HCT116 (cell line): ENCODE measurements at regions not wholly inside any gene's neighbourhood (a gene's known extent, or its start where the extent isn't known, plus 50 kb on each side); places are given as distances from the start of the nearest gene placed in this dataset.

ENCODE experiments used
- ATAC-seq: fragments of 200-7000 bp; cut with Tn5 transposase; 2 replicates; pipeline ENCODE4 v1.9.1; 2020; ENCODE audit warnings: mild to moderate bottlenecking, moderate library complexity
- BruUV-seq: library from RNA; stranded (reverse); fragments of 400-500 nt; replicated peaks from 2 replicates; lab custom pipeline; 2021; lab: Mats Ljungman, UMichigan
- CTCF ChIA-PET: fragments of 300-600 bp; sonication (Branson Sonifier 250); formaldehyde crosslinking; loops from one replicate; lab custom pipeline; 2021; ENCODE audit warnings: antibody characterized with exemption; lab: Charles Lee
- POLR2A ChIA-PET: fragments of 300-600, 350-600 bp; sonication (Branson Sonifier 250); formaldehyde crosslinking; loops from one replicate; lab custom pipeline; 2021; ENCODE audit warnings: antibody characterized with exemption; lab: Charles Lee
- RAD21 ChIA-PET, 2 experiments: fragments of 300-600 bp; sonication (Branson Sonifier 250); formaldehyde crosslinking; loops; one replicate each; lab custom pipeline; 2023; ENCODE audit warnings: low total read pairs in 2 of 2; ENCODE audit not compliant: uncharacterized antibody in 2 of 2, unreplicated experiment in 2 of 2, low non-redundant PET in 1 of 2; lab: Charles Lee
- DNase-seq: peaks from one replicate; pipeline ENCODE4 v3.0.0-alpha.2; 2010; ENCODE audit warnings: low read depth, low spot score
- H2AFZ ChIP-seq: fragments of 200-600 bp; shearing (Covaris generic), sonication (generic); 2 replicates; pipeline ENCODE4 v1.6.1; 2017; ENCODE audit warnings: low read depth, mixed run types, mixed read lengths, antibody characterized with exemption, low read length; ENCODE audit not compliant: poor library complexity, severe bottlenecking
- H3K27ac ChIP-seq: 2 replicates; pipeline ENCODE4 v1.5.1; 2012; ENCODE audit warnings: low read depth, low read length
- H3K27me3 ChIP-seq: fragments of 200-600 bp; sonication (generic); 2 replicates; pipeline ENCODE4 v1.6.1; 2016; ENCODE audit warnings: mixed run types, low read length, mixed read lengths; ENCODE audit not compliant: insufficient read depth
- H3K36me3 ChIP-seq, 2 experiments: fragments of 200-500 bp in 1 of 2; fragments of 200-600 bp in 1 of 2; sonication (Bioruptor generic) in 1 of 2; sonication (generic) in 1 of 2; 2 replicates each; pipeline versions ENCODE4 v1.5.1 to v1.6.1; 2014 to 2016; ENCODE audit warnings: low read length in 2 of 2, inconsistent platforms in 1 of 2, mixed read lengths in 1 of 2, mixed run types in 1 of 2; ENCODE audit not compliant: insufficient read depth in 2 of 2, control insufficient read depth in 1 of 2
- H3K4me1 ChIP-seq, 2 experiments: fragments of 200-600 bp in 1 of 2; sonication (generic) in 1 of 2; 2 replicates each; pipeline versions ENCODE4 v1.5.1 to v1.6.1; 2012 to 2017; ENCODE audit warnings: low read length in 2 of 2, inconsistent platforms in 1 of 2, mild to moderate bottlenecking in 1 of 2, mixed read lengths in 1 of 2, mixed run types in 1 of 2, moderate library complexity in 1 of 2; ENCODE audit not compliant: insufficient read depth in 2 of 2, control insufficient read depth in 1 of 2
- H3K4me2 ChIP-seq: fragments of 200-600 bp; sonication (generic); 2 replicates; pipeline ENCODE4 v1.6.1; 2017; ENCODE audit warnings: mixed run types, low read length, mixed read lengths
- H3K4me3 ChIP-seq, 2 experiments: fragments of 200-600 bp in 1 of 2; sonication (generic) in 1 of 2; replicated peaks in 1 of 2; 2 replicates each; pipeline ENCODE4 v1.5.1; 2011 to 2016; ENCODE audit warnings: low read length in 2 of 2, control low read depth in 1 of 2, low read depth in 1 of 2, mild to moderate bottlenecking in 1 of 2, mixed read lengths in 1 of 2, mixed run types in 1 of 2
- H3K79me2 ChIP-seq: fragments of 200-600 bp; sonication (generic); 2 replicates; pipeline ENCODE4 v1.6.1; 2017; ENCODE audit warnings: mild to moderate bottlenecking, mixed run types, low read length, moderate library complexity, mixed read lengths; ENCODE audit not compliant: insufficient read depth
- H3K9ac ChIP-seq: fragments of 200-600 bp; sonication (generic); 2 replicates; pipeline ENCODE4 v1.6.1; 2016; ENCODE audit warnings: low read length, mixed read lengths
- H3K9me2 ChIP-seq: fragments of 200-600 bp; sonication (generic), shearing (Covaris generic); 2 replicates; pipeline ENCODE4 v1.6.1; 2017; ENCODE audit warnings: mixed run types, mild to moderate bottlenecking, moderate library complexity; ENCODE audit not compliant: insufficient read depth
- H3K9me3 ChIP-seq, 2 experiments: fragments of 200-500 bp in 1 of 2; fragments of 200-600 bp in 1 of 2; sonication (Bioruptor generic) in 1 of 2; sonication (generic) in 1 of 2; 2 replicates each; pipeline ENCODE4 v1.6.1; 2014 to 2017; ENCODE audit warnings: low read length in 2 of 2, mixed read lengths in 2 of 2, inconsistent platforms in 1 of 2, low read depth in 1 of 2, mild to moderate bottlenecking in 1 of 2, mixed run types in 1 of 2, moderate library complexity in 1 of 2; ENCODE audit not compliant: control insufficient read depth in 1 of 2, insufficient read depth in 1 of 2
- H4K20me1 ChIP-seq: fragments of 200-600 bp; sonication (generic), shearing (Covaris generic); 2 replicates; pipeline ENCODE4 v1.6.1; 2017; ENCODE audit warnings: mixed run types, mild to moderate bottlenecking, moderate library complexity; ENCODE audit not compliant: insufficient read depth
- EGR1 ChIP-seq: IDR thresholded peaks from 2 replicates; pipeline ENCODE4 v1.6.1; 2012; ENCODE audit warnings: low read depth
- ELF1 ChIP-seq: IDR thresholded peaks from 2 replicates; pipeline ENCODE4 v1.6.1; 2012; ENCODE audit warnings: low read depth, borderline replicate concordance
- JUND ChIP-seq: IDR thresholded peaks from 2 replicates; pipeline ENCODE4 v1.6.1; 2012
- POLR2A ChIP-seq: IDR thresholded peaks from 2 replicates; pipeline ENCODE4 v1.7.0; 2011; ENCODE audit warnings: borderline replicate concordance; ENCODE audit not compliant: insufficient read depth, insufficient read length; ENCODE audit errors: extremely low read depth
- POLR2AphosphoS5 ChIP-seq: IDR thresholded peaks from 2 replicates; pipeline ENCODE4 v1.6.1; 2011; ENCODE audit warnings: mild to moderate bottlenecking, low read depth, low read length, moderate library complexity
- SRF ChIP-seq: IDR thresholded peaks from 2 replicates; pipeline ENCODE4 v1.6.1; 2012; ENCODE audit warnings: low read depth
- TCF7L2 ChIP-seq: IDR thresholded peaks from 2 replicates; pipeline ENCODE4 v1.7.0; 2011; ENCODE audit warnings: borderline replicate concordance, inconsistent platforms; ENCODE audit not compliant: insufficient read depth, insufficient read length; ENCODE audit errors: extremely low read depth
- YY1 ChIP-seq: IDR thresholded peaks from 2 replicates; pipeline ENCODE4 v1.6.1; 2011; ENCODE audit warnings: low read length, low read depth, moderate library complexity, mild to moderate bottlenecking; ENCODE audit not compliant: insufficient replicate concordance; ENCODE audit errors: extremely low read depth
- ZFX ChIP-seq: fragments of 450-650 bp; IDR thresholded peaks from 2 replicates; pipeline ENCODE4 v1.6.1; 2017
- intact Hi-C: fragments of 100-400 bp; cut with micrococcal nuclease; formaldehyde crosslinking; loops from 2 replicates; pipeline ENCODE4 v1.10.0; 2022
- TF ChIP-seq, protein P1 (sequence below): IDR thresholded peaks from 2 replicates; pipeline ENCODE4 v1.6.1; 2012
- TF ChIP-seq, protein P2 (sequence below): IDR thresholded peaks from 2 replicates; pipeline ENCODE4 v1.6.1; 2011; ENCODE audit warnings: mild to moderate bottlenecking, low read length, moderate library complexity; ENCODE audit not compliant: insufficient replicate concordance; ENCODE audit errors: extremely low read depth
- TF ChIP-seq, protein P3 (sequence below), 3 experiments: fragments of 200-600 bp in 1 of 3; sonication (generic) in 1 of 3; IDR thresholded peaks in 2 of 3; conservative IDR thresholded peaks in 1 of 3; 2 replicates each; pipeline ENCODE4 v1.5.1; 2012 to 2017; ENCODE audit warnings: low read depth in 2 of 3, low read length in 2 of 3, antibody characterized with exemption in 1 of 3, borderline replicate concordance in 1 of 3, control low read depth in 1 of 3, mild to moderate bottlenecking in 1 of 3, mixed read lengths in 1 of 3, mixed run types in 1 of 3, moderate library complexity in 1 of 3; ENCODE audit not compliant: insufficient read depth in 1 of 3

DNA sequence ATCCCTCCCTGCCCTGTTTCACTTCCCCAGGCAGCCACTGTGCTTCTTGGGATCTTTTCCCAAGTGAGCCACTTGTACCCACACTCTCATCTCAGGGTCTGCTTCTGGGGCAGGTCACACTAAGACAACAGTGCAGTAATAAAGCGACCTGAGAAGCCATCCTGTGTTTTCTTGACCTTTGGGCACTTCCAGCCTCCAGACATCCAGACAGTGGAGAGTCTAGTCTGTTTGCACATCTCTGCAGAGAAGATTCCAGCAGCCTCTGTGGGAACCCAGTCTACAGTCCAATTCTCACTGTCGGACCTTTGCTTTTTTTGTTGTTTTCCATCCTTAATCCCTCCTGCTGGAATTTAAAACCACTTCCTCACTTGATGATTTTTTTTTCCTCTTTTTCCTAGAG, 50.3 kb upstream of the ATP6AP2 start:
- no peak for ATAC-seq
- ChIA-PET CTCF (no interaction called here), RAD21 (no interaction called here), POLR2A (no interaction called here)
- no peaks in the 10 kb centered on the region for H3K36me3 ChIP-seq
- H3K9ac ChIP-seq: no peak overlapping the region
- DNase-seq: no peak
- H3K4me1 ChIP-seq: no peaks in the 10 kb centered on the region
- no peaks in the 10 kb centered on the region for H4K20me1 ChIP-seq
- intact Hi-C loops: no loop called here
- no peaks in the 10 kb centered on the region for H3K9me2 ChIP-seq
- no TSS peak for BruUV-seq
- no peak overlapping the region for H3K4me3 ChIP-seq
- no peaks in the 10 kb centered on the region for H3K27me3 ChIP-seq
- no peak overlapping the region for H3K27ac ChIP-seq
- H3K4me2 ChIP-seq: no peak overlapping the region
- TF ChIP-seq YY1: no peak
- no peak for TF ChIP-seq POLR2A
- no peak for TF ChIP-seq ELF1
- TF ChIP-seq, protein P1, sequence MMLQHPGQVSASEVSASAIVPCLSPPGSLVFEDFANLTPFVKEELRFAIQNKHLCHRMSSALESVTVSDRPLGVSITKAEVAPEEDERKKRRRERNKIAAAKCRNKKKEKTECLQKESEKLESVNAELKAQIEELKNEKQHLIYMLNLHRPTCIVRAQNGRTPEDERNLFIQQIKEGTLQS: no peak
- no peaks in the 10 kb centered on the region for H3K79me2 ChIP-seq
- no peak overlapping the region for H2AFZ ChIP-seq
- H3K9me3 ChIP-seq: no peaks in the 10 kb centered on the region

DNA sequence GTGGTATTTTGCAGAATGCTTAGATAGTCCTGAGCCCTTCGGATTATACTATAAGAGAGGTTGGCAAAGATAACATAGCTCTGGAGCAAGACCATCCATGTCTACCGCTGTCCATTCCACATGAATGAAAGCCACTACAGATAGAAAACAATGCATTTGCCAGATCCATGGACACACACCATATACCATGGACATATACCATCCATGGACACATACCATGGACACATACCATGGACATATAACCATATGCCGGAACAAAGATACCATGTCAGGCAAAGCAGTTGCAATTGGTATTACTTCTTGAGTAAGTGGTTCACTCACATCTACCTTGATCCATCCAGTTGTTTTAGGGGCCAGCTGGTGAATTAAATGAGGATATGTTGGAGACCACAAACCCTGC, 53.2 kb upstream of the ATP6AP2 start:
- DNase-seq: no peak
- H3K36me3 ChIP-seq: no peaks in the 10 kb centered on the region
- intact Hi-C loops: no loop called here
- H3K9ac ChIP-seq: no peak overlapping the region
- CTCF ChIA-PET: no interaction called here
- no peak for ATAC-seq
- H3K79me2 ChIP-seq: no peaks in the 10 kb centered on the region
- RAD21 ChIA-PET: no interaction called here
- no peaks in the 10 kb centered on the region for H3K27me3 ChIP-seq
- no peaks in the 10 kb centered on the region for H4K20me1 ChIP-seq
- TF ChIP-seq ZFX: no peak
- no peak for TF ChIP-seq JUND
- TF ChIP-seq, protein P2, sequence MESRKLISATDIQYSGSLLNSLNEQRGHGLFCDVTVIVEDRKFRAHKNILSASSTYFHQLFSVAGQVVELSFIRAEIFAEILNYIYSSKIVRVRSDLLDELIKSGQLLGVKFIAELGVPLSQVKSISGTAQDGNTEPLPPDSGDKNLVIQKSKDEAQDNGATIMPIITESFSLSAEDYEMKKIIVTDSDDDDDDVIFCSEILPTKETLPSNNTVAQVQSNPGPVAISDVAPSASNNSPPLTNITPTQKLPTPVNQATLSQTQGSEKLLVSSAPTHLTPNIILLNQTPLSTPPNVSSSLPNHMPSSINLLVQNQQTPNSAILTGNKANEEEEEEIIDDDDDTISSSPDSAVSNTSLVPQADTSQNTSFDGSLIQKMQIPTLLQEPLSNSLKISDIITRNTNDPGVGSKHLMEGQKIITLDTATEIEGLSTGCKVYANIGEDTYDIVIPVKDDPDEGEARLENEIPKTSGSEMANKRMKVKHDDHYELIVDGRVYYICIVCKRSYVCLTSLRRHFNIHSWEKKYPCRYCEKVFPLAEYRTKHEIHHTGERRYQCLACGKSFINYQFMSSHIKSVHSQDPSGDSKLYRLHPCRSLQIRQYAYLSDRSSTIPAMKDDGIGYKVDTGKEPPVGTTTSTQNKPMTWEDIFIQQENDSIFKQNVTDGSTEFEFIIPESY: no peak
- no peak for TF ChIP-seq EGR1
- TF ChIP-seq, protein P3, sequence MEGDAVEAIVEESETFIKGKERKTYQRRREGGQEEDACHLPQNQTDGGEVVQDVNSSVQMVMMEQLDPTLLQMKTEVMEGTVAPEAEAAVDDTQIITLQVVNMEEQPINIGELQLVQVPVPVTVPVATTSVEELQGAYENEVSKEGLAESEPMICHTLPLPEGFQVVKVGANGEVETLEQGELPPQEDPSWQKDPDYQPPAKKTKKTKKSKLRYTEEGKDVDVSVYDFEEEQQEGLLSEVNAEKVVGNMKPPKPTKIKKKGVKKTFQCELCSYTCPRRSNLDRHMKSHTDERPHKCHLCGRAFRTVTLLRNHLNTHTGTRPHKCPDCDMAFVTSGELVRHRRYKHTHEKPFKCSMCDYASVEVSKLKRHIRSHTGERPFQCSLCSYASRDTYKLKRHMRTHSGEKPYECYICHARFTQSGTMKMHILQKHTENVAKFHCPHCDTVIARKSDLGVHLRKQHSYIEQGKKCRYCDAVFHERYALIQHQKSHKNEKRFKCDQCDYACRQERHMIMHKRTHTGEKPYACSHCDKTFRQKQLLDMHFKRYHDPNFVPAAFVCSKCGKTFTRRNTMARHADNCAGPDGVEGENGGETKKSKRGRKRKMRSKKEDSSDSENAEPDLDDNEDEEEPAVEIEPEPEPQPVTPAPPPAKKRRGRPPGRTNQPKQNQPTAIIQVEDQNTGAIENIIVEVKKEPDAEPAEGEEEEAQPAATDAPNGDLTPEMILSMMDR (IDR thresholded peaks at IDR 0.05 in 2 of 3, conservative IDR thresholded peaks at IDR 0.05 in 1 of 3; ENCODE audit: borderline replicate concordance in 1 of 3, insufficient read depth in 1 of 3, low read depth in 2 of 3, low read length in 2 of 3): no peak
- no peak for TF ChIP-seq SRF
- TF ChIP-seq, protein P1: no peak
- TF ChIP-seq TCF7L2: no peak
- TF ChIP-seq POLR2AphosphoS5: no peak
- H3K9me2 ChIP-seq: no peaks in the 10 kb centered on the region
- no peaks in the 10 kb centered on the region for H3K9me3 ChIP-seq
- H2AFZ ChIP-seq: no peak overlapping the region
- H3K4me1 ChIP-seq: no peaks in the 10 kb centered on the region
- BruUV-seq: no TSS peak
- H3K4me2 ChIP-seq: no peak overlapping the region
- H3K27ac ChIP-seq: no peak overlapping the region
- POLR2A ChIA-PET: no interaction called here
- no peak overlapping the region for H3K4me3 ChIP-seq
